ENCODE measurements at regions not wholly inside any gene's neighbourhood (a gene's known extent, or its start where the extent isn't known, plus 50 kb on each side); places are given as distances from the start of the nearest gene placed in this dataset.

DNA sequence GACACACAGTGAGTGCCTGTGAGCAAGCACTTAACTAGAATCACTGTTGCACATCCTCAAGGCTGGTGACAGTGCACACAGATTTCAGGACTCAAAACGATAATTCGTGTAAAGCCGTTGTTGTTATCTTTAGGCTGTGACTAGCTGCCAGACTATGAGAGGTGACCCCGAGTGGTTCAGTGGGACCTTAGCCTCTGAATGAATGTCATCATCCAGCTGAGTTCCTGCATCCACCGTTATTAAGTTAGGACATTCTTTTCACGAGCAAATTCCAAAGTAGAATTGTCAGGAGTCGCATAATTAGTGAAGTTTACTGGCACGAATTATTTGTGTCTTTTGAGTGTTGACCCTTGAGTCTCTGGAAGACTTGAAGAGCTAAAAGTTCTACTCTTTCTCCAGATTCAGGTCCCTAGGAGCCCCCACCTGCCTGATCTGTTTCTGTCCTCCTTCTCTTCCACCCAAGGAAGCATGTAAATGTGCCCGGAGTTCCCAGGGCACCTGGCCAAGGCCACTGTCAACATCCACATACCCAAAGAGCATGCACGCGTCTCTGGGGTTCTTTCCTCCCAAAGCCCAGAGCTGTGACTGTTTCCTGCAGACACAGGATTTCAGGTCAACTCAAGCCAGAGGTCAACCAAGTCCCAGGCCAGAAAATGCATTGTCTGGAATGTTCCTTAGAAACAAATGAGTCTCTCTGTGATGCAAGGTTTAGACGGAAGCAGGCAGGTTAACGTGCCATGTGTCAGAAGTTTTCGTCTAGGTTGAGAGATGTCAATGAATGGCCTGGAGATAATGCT, 207.2 kb downstream of the TOMM20 start:
- TF ChIP-seq CTCF (IDR thresholded peaks at IDR 0.05; ENCODE audit: insufficient read depth, low read depth, low read length) = no peak
- no peak overlapping the region for H3K4me3 ChIP-seq (ENCODE audit: low read depth, low read length)
- no peaks in the 10 kb centered on the region for H3K27me3 ChIP-seq (ENCODE audit: control insufficient read depth, insufficient read depth, low read length)
- H3K36me3 ChIP-seq (ENCODE audit: control insufficient read depth, insufficient read depth, low read length) = no peaks in the 10 kb centered on the region
- no peak for DNase-seq (ENCODE audit: low read depth)
- CTCF ChIA-PET = no interaction called here
- POLR2A ChIA-PET = interaction anchor here (0.5 kb wide), 1 partner anchor 303 kb away, joined by 10 read pairs; no protein-coding TSS in a partner anchor

DNA sequence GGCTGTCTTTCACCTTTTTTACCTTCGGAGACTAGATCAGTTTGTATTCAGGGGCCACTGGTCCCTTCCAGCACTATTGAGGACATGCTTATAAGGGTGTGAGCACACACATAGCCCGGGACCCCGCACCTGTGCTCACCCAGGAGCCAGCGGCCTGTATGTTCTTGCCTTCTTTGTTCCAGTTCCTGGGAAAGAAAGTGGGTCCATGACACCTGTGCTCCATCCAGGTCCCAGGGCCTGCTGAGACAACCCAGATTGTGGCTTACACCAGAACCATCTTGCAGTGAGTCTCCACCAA, 207.8 kb downstream of the TOMM20 start:
- CTCF ChIA-PET = no interaction called here
- POLR2A ChIA-PET = no interaction called here
- no peaks in the 10 kb centered on the region for H3K27me3 ChIP-seq (ENCODE audit: control insufficient read depth, insufficient read depth, low read length)
- no peak for DNase-seq (ENCODE audit: low read depth)
- H3K36me3 ChIP-seq (ENCODE audit: control insufficient read depth, insufficient read depth, low read length) = no peaks in the 10 kb centered on the region
- H3K4me3 ChIP-seq (ENCODE audit: low read depth, low read length) = no peak overlapping the region
- no peak for TF ChIP-seq CTCF (IDR thresholded peaks at IDR 0.05; ENCODE audit: insufficient read depth, low read depth, low read length)

- no peaks in the 10 kb centered on the region for H3K27me3 ChIP-seq (ENCODE audit: control insufficient read depth, insufficient read depth, low read length)
- no peak for DNase-seq (ENCODE audit: low read depth)
- no peak overlapping the region for H3K4me3 ChIP-seq (ENCODE audit: low read depth, low read length)
- no peak for TF ChIP-seq CTCF (IDR thresholded peaks at IDR 0.05; ENCODE audit: insufficient read depth, low read depth, low read length)
- no peaks in the 10 kb centered on the region for H3K36me3 ChIP-seq (ENCODE audit: control insufficient read depth, insufficient read depth, low read length)
- POLR2A ChIA-PET = no interaction called here
- CTCF ChIA-PET = interaction anchor here (0.6 to 1.1 kb wide), 2 partner anchors 163 to 307 kb away, joined by 3 read pairs; no protein-coding TSS in a partner anchor
Observed at GRCh38 chr1:234920136-234920842, 208.3 kb downstream of the TOMM20 start.

GRCh38 chr1:234918961-234919761, 209.5 kb downstream of the TOMM20 start:
- POLR2A ChIA-PET = no interaction called here
- no peak for DNase-seq (ENCODE audit: low read depth)
- TF ChIP-seq CTCF (IDR thresholded peaks at IDR 0.05; ENCODE audit: insufficient read depth, low read depth, low read length) = no peak
- CTCF ChIA-PET = interaction anchor here (0.6 to 1.2 kb wide), 3 partner anchors 25 to 306 kb away, joined by 3 read pairs; no protein-coding TSS in a partner anchor
- Histone ChIP-seq H3K36me3 (ENCODE audit: control insufficient read depth, insufficient read depth, low read length) (no peaks in the 10 kb centered on the region), H3K4me3 (ENCODE audit: low read depth, low read length) (no peak overlapping the region), H3K27me3 (ENCODE audit: control insufficient read depth, insufficient read depth, low read length) (no peaks in the 10 kb centered on the region)

Data from BJ (cell line).